Skeletal muscle satellite cell (primary cell): ENCODE measurements at regions not wholly inside any gene's neighbourhood (a gene's known extent, or its start where the extent isn't known, plus 50 kb on each side); places are given as distances from the start of the nearest gene placed in this dataset.
"Not testable (repeated sequence)": the region's sequence is repeated elsewhere in the genome, so short reads cannot be mapped to it uniquely, and the experiment has no call there.

ENCODE experiments used
- H3K27me3 ChIP-seq: 2 replicates; pipeline ENCODE4 v1.7.0; 2013; ENCODE audit warnings: low read length; ENCODE audit not compliant: control insufficient read depth, insufficient read depth
- H3K36me3 ChIP-seq: 2 replicates; pipeline ENCODE4 v1.7.0; 2013; ENCODE audit warnings: mild to moderate bottlenecking, control low read depth, low read length; ENCODE audit not compliant: insufficient read depth
- H3K4me1 ChIP-seq: 2 replicates; pipeline ENCODE4 v1.7.0; 2013; ENCODE audit warnings: low read length; ENCODE audit not compliant: control insufficient read depth, insufficient read depth
- H3K4me2 ChIP-seq: 2 replicates; pipeline ENCODE4 v1.7.0; 2013; ENCODE audit warnings: mild to moderate bottlenecking, low read length
- H3K4me3 ChIP-seq: 2 replicates; pipeline ENCODE4 v1.7.0; 2013; ENCODE audit warnings: low read length
- H3K9ac ChIP-seq: 2 replicates; pipeline ENCODE4 v1.7.0; 2013; ENCODE audit warnings: mild to moderate bottlenecking, low read depth, low read length, moderate library complexity
- H3K9me3 ChIP-seq: replicated peaks from 2 replicates; pipeline ENCODE4 v1.7.0; 2013; ENCODE audit warnings: mild to moderate bottlenecking, control low read depth, low read length

DNA sequence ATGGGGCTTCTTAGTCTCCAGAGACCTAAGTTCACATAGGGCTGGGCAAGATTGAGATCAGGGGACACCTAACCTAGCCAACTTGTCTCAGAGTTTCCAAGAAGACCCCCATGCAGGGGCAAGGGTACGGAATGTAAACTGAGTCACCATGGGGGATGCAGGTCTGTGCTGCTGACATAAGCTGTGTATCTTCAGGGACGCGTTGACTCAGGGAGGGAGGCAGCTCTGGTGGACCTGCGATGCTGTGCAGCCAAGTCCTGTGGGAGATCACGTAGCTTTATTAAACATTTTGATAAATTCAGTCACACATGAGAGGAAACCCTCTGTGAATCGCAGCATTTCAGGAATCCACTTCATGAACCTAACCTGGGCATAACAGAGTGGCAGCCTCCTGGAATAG, 216.0 kb downstream of the ANKRD30B start:
- no peak overlapping the region for H3K4me3 ChIP-seq
- no peak overlapping the region for H3K4me2 ChIP-seq
- H3K9ac ChIP-seq, result no peak overlapping the region
- H3K4me1 ChIP-seq, result peaks cover 7% of the 10 kb centered on the region
- no peaks in the 10 kb centered on the region for H3K27me3 ChIP-seq
- H3K9me3 ChIP-seq, result no peaks in the 10 kb centered on the region
- no peaks in the 10 kb centered on the region for H3K36me3 ChIP-seq

DNA sequence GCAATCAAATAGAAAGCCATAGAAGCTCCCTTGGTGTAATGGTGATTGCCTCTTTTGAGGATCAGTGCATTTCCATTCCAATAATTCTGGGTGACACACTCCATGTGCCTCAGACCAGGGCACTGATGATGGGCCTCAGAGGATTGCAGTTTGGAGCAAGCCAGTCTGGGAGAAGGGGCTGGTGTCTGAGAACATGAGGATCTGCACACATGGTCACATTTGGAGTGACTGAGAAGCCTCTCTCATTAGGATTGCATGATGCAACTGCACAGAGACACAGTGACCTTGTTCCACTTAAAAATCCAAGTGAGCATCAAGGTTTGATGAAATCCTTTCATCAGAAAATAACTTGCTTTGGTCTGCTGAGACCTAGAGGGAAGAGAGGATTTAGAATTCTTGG, 216.4 kb downstream of the ANKRD30B start:
- no peak overlapping the region for H3K9ac ChIP-seq
- H3K36me3 ChIP-seq, result no peaks in the 10 kb centered on the region
- H3K9me3 ChIP-seq, result no peaks in the 10 kb centered on the region
- H3K4me2 ChIP-seq, result no peak overlapping the region
- peaks cover 11% of the 10 kb centered on the region for H3K4me1 ChIP-seq
- H3K27me3 ChIP-seq, result no peaks in the 10 kb centered on the region
- no peak overlapping the region for H3K4me3 ChIP-seq

DNA sequence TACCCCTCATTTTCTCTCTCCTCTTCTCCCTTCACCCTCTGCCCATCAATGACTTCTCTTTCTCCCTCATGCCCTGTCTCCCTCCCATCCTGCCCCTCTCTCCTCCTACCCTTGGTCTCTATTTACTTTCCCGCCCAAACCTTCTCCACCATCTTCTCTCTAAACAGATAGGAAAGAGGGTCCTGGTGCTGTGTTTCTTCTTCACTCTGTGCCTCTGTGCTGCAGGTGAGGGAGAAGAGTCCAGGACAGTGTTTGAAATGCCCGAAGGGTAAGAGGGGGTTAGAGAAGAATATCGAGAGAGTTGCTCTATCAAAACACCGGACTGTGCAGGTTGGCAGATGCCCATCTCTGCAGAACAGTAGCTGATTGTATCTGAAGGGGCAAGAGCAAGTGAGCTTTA, 217.0 kb downstream of the ANKRD30B start:
- not testable (repeated sequence) for H3K9me3 ChIP-seq, H3K27me3 ChIP-seq, H3K4me3 ChIP-seq, H3K9ac ChIP-seq, H3K4me2 ChIP-seq, H3K36me3 ChIP-seq
- peaks cover 16% of the 10 kb centered on the region for H3K4me1 ChIP-seq

DNA sequence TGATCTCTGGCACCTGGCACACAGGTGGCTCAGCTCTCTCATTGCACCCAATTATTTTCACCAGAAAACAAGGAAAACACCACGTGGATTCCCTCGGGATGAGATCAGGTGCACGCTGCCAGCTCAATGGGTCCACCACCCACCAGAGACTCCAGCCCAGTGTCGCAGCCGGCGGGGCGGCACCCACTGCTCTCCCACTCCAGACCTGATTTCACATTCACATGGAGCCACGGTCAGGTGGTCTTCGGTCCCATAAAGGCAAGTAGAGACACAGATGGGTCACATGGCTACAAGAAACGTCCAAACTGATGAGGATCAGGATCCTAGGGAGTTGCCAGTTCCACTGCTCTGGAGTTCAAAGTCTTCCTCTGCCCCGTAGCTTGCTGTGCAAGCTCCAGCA, 217.6 kb downstream of the ANKRD30B start:
- no peak overlapping the region for H3K4me2 ChIP-seq
- H3K9ac ChIP-seq, result no peak overlapping the region
- H3K27me3 ChIP-seq, result no peaks in the 10 kb centered on the region
- H3K4me1 ChIP-seq, result peaks cover 22% of the 10 kb centered on the region
- no peak overlapping the region for H3K4me3 ChIP-seq
- no peaks in the 10 kb centered on the region for H3K36me3 ChIP-seq
- H3K9me3 ChIP-seq, result no peaks in the 10 kb centered on the region

DNA sequence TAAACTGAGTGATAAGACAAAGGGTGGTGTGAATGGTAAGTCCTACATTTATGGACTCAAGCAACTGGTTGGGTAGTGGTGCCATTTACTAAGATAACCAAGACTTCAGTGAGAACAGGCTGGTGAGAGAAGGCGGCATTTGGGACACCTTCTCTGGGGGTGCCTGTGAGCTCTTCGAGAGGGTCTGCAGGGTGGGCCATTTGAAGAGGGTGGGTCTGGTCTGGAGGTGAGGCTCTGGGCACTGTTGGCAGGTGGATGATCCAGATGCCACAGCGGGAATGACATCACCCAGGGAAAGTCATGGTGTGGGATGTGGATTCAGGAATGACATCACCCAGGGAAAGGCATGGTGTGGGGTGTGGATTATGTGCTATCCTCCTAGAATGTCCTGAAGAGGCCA, 219.3 kb downstream of the ANKRD30B start:
- H3K4me2 ChIP-seq, H3K36me3 ChIP-seq, H3K9me3 ChIP-seq, H3K4me3 ChIP-seq, H3K9ac ChIP-seq, H3K27me3 ChIP-seq: not testable (repeated sequence)
- peaks cover 39% of the 10 kb centered on the region for H3K4me1 ChIP-seq

DNA sequence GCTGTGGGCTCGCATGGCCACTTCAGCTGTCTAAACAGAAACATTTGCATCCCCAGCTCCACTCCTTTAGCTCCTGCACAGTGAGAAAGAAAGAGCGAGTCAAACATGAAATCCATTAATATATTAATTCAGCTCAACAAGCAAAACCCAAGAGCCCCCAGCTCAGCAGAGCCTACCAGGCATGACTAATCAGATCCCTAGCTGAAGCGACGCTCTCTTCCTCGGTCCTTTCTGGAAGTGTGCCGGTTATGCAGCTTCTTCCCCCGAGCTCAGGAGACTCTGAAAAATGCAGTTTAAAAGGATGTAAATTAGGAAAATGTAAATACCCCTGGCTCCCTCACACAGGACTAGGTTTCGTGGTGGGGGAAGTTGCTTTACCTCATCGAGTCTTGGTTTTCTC, 221.5 kb downstream of the ANKRD30B start:
- Histone ChIP-seq H3K27me3 (no peaks in the 10 kb centered on the region), H3K4me2 (peak overlapping the region; percentile 56), H3K36me3 (no peaks in the 10 kb centered on the region), H3K4me1 (peaks cover 59% of the 10 kb centered on the region), H3K9me3 (no peaks in the 10 kb centered on the region), H3K9ac (no peak overlapping the region), H3K4me3 (peak overlapping the region; percentile 40)

DNA sequence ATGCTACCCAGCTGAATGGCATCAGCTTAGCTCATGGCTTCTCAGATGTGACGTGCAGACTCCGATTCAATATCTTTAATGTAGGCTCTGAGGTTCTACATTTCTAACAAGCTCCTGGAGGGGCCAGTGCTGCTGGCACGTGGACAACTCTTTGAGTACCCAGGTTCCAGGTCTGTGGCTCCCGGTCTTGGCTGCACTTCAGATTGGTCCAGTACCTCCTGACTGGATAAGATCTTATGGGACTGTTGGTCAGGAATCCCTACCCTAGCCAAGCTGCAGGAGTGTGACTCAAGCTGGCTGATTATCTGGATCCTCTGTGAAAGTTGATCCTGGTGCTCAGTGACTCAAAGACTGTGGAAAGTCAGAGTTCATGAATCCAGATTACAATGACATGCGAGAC, 222.1 kb downstream of the ANKRD30B start:
- H3K4me2 ChIP-seq, result peak overlapping the region; percentile 57
- peaks cover 65% of the 10 kb centered on the region for H3K4me1 ChIP-seq
- peak overlapping the region; percentile 40 for H3K4me3 ChIP-seq
- no peaks in the 10 kb centered on the region for H3K9me3 ChIP-seq
- no peak overlapping the region for H3K9ac ChIP-seq
- H3K27me3 ChIP-seq, result no peaks in the 10 kb centered on the region
- H3K36me3 ChIP-seq, result no peaks in the 10 kb centered on the region

DNA sequence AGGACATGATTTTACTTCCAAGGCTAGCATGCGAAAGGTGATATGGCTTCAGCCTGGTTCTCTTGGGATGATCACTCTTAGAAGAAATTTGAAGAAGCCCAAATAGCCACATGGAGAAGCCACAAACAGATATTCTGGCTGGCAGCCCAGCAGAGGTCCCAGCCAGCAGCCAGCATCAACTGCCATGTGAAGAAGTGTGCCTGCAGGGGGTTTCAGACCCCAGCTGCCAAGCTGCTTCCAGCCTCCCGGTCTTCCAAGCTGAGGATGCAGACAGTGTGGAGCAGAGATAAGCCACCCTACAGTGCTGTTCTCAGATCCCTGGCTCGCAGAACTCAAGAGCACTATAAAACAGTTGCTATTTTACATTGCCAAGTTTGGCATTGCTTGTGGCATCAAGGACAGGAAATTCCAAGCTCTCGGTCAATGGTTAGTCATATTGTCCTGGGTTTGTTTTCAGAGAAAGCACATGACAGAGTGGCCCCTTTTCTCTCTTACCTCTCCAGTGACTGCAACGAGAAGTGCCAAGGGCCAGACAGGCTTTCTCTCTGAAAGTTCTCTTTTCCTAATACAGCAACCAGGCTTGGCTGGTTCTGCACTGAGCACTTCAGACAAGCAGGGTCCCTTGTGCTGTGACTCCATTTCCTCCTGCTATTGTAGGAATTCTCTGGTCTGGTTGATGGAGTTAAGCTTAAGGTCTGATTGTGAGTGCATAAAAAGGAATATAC, 223.7 kb downstream of the ANKRD30B start:
- H3K27me3 ChIP-seq, result no peaks in the 10 kb centered on the region
- no peaks in the 10 kb centered on the region for H3K36me3 ChIP-seq
- H3K4me3 ChIP-seq, result peak overlapping the region; percentile 42
- H3K9me3 ChIP-seq, result no peaks in the 10 kb centered on the region
- H3K4me2 ChIP-seq, result peak overlapping the region; percentile 57
- peak overlapping the region; percentile 64 for H3K9ac ChIP-seq
- H3K4me1 ChIP-seq, result peaks cover 80% of the 10 kb centered on the region

DNA sequence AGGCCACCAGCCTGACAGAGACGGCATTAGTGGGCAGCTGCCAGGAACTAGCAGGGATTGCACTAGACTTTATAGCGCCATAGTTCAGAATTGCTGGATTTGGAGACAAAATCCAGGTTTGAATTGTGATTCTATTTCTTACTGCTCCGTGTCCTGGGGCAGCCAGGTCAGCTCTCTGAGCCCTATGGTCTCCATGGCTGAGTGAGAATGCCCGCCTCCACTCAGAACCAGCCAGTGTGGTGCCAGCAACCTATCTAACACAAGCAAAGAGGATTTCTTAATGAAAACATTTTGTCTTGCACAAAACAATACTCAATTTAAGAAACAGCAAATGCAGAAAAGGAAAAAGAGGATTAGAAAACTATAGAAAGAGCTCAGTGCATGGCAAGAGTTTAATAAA, 225.4 kb downstream of the ANKRD30B start:
- H3K4me3 ChIP-seq, H3K36me3 ChIP-seq, H3K4me2 ChIP-seq, H3K9me3 ChIP-seq, H3K27me3 ChIP-seq, H3K9ac ChIP-seq: not testable (repeated sequence)
- H3K4me1 ChIP-seq, result peaks cover 92% of the 10 kb centered on the region

DNA sequence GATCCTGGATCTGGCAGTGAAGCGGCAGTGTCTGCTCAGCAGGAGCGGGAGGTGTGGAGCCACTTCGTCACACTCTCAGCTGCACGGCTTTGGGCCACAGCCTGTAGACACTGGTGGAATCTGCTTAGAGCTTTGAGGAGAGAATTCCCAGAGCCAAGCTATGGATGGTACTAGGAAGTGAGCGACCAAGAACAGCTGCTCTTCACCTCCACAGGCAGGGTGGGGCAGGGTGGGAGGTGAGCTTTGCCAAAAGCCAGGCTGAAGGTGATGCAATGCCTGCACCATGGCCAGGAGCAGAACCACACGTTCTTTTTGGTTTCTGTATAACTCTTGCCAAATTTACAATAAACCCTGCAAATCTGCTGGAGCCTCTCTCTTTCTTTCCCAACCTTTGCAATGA, 226.1 kb downstream of the ANKRD30B start:
- no peak overlapping the region for H3K4me3 ChIP-seq
- no peaks in the 10 kb centered on the region for H3K9me3 ChIP-seq
- no peak overlapping the region for H3K9ac ChIP-seq
- no peaks in the 10 kb centered on the region for H3K36me3 ChIP-seq
- peaks cover 85% of the 10 kb centered on the region for H3K4me1 ChIP-seq
- H3K27me3 ChIP-seq, result no peaks in the 10 kb centered on the region
- no peak overlapping the region for H3K4me2 ChIP-seq

DNA sequence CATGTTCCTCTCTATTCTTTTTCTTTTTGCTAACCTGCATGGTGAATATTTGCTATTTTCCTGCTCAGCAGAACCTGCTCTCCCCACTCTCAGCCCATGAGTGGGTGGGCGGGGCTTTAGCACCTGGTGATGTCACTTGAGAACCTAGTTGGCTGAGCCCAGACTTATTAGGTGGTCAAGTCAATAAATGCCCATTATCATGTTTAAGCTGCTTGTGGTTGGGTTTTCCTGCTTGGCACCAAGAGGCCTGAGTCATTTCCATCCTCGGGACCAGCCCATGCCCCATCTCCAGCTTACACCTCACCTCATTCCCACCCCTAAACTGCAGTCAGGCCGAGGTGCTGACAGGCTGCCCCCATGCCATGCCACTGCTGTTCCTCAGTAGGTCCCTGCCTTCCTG, 226.6 kb downstream of the ANKRD30B start:
- Histone ChIP-seq H3K9me3 (no peaks in the 10 kb centered on the region), H3K9ac (no peak overlapping the region), H3K4me1 (peaks cover 80% of the 10 kb centered on the region)

DNA sequence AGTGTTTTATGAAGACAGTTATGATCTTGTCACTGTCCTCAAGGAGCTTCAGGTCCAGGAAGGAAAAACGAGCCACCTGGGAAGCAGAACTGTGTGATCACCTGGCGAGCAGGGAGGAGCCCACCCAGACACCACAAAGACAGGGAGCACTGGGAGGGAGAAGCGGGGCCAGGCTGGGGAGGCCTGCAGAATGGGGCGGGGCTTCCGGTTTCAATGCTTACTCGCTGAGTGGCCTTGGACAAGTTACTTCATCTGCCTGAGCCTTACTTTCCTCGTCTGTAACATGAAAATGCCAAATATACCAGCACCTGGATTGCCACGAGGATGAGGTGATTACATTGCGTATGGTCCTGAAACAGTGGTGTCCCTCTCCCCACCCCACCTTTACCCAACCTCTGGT, 227.5 kb downstream of the ANKRD30B start:
- Histone ChIP-seq H3K27me3 (no peaks in the 10 kb centered on the region), H3K4me3 (no peak overlapping the region), H3K4me1 (peaks cover 72% of the 10 kb centered on the region), H3K36me3 (no peaks in the 10 kb centered on the region), H3K9me3 (no peaks in the 10 kb centered on the region), H3K9ac (no peak overlapping the region), H3K4me2 (no peak overlapping the region)

More for the DNA sequence above, 226.6 kb downstream of the ANKRD30B start:
- no peak overlapping the region for H3K4me2 ChIP-seq
- no peaks in the 10 kb centered on the region for H3K27me3 ChIP-seq
- H3K36me3 ChIP-seq, result no peaks in the 10 kb centered on the region
- H3K4me3 ChIP-seq, result no peak overlapping the region
